IMR-90 (cell line): ENCODE measurements at regions not wholly inside any gene's neighbourhood (a gene's known extent, or its start where the extent isn't known, plus 50 kb on each side); places are given as distances from the start of the nearest gene placed in this dataset.

ENCODE experiments used
- CEBPB ChIP-seq: IDR thresholded peaks from 2 replicates; pipeline ENCODE4 v1.6.1; 2012; ENCODE audit warnings: low read depth, low read length, improper control_type of control experiment
- NFE2L2 ChIP-seq: fragments of 150-350 bp; IDR thresholded peaks from 2 replicates; pipeline ENCODE4 v1.6.1; 2016; ENCODE audit warnings: low read depth, mild to moderate bottlenecking, low read length
- POLR2A ChIP-seq: IDR thresholded peaks from 2 replicates; pipeline ENCODE4 v1.6.1; 2012; ENCODE audit warnings: mild to moderate bottlenecking, low read depth, low read length
- RAD21 ChIP-seq: IDR thresholded peaks from 2 replicates; pipeline ENCODE4 v1.6.1; 2012; ENCODE audit warnings: low read length, improper control_type of control experiment
- SMC3 ChIP-seq: fragments of 150-350 bp; IDR thresholded peaks from 2 replicates; pipeline ENCODE4 v1.6.1; 2016; ENCODE audit warnings: low read depth, mild to moderate bottlenecking, antibody characterized with exemption, low read length, moderate library complexity
- TF ChIP-seq, protein P1 (sequence below): conservative IDR thresholded peaks from 2 replicates; pipeline ENCODE4 v1.5.1; 2012; ENCODE audit warnings: mild to moderate bottlenecking, low read depth, low read length, improper control_type of control experiment
- TF ChIP-seq, protein P2 (sequence below): fragments of 150-350 bp; IDR thresholded peaks from 2 replicates; pipeline ENCODE4 v1.6.1; 2017; ENCODE audit warnings: mild to moderate bottlenecking, antibody characterized with exemption, low read length, low read depth

DNA sequence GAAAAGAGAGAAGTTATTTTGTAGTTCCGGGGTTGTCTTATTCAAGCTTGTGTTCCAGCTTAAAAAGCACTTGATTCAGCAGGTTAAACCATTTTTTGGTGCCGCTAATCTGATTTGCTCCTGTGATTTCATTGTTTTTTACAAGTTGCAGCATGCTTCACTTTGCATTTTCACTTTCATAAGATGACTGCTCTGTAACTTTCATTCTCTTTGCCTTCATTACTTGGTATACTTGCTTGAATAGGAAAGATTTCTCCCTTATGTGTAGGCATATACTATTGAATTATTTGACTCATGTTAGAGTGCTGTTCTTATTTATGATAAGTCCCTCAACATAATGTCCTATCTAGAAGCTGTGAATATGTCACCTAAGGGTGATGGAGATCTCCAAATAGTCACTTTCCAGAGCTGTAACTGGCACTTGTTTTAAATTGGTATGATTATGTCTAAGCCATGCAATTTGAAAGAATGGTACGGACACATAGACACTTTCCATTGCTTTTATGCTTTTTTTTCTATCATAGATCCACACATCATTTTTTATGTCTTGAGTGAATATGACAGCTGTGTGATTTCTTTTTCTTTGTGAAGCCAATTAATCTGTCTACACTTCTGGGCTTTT is 254.5 kb downstream of the DSEL start:
- TF ChIP-seq POLR2A, result no peak
- TF ChIP-seq, protein P1, sequence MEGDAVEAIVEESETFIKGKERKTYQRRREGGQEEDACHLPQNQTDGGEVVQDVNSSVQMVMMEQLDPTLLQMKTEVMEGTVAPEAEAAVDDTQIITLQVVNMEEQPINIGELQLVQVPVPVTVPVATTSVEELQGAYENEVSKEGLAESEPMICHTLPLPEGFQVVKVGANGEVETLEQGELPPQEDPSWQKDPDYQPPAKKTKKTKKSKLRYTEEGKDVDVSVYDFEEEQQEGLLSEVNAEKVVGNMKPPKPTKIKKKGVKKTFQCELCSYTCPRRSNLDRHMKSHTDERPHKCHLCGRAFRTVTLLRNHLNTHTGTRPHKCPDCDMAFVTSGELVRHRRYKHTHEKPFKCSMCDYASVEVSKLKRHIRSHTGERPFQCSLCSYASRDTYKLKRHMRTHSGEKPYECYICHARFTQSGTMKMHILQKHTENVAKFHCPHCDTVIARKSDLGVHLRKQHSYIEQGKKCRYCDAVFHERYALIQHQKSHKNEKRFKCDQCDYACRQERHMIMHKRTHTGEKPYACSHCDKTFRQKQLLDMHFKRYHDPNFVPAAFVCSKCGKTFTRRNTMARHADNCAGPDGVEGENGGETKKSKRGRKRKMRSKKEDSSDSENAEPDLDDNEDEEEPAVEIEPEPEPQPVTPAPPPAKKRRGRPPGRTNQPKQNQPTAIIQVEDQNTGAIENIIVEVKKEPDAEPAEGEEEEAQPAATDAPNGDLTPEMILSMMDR, result no peak
- no peak for TF ChIP-seq CEBPB
- TF ChIP-seq RAD21, result no peak
- no peak for TF ChIP-seq NFE2L2
- no peak for TF ChIP-seq SMC3
- TF ChIP-seq, protein P2, sequence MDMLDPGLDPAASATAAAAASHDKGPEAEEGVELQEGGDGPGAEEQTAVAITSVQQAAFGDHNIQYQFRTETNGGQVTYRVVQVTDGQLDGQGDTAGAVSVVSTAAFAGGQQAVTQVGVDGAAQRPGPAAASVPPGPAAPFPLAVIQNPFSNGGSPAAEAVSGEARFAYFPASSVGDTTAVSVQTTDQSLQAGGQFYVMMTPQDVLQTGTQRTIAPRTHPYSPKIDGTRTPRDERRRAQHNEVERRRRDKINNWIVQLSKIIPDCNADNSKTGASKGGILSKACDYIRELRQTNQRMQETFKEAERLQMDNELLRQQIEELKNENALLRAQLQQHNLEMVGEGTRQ, result no peak
